HG03039 (cell line): ENCODE measurements at regions not wholly inside any gene's neighbourhood (a gene's known extent, or its start where the extent isn't known, plus 50 kb on each side); places are given as distances from the start of the nearest gene placed in this dataset.

Source experiments
- ATAC-seq: cut with Tn5 transposase; IDR thresholded peaks from one replicate; pipeline ENCODE4 v1.9.1; 2021; ENCODE audit warnings: mild to moderate bottlenecking, moderate library complexity; ENCODE audit not compliant: unreplicated experiment

DNA sequence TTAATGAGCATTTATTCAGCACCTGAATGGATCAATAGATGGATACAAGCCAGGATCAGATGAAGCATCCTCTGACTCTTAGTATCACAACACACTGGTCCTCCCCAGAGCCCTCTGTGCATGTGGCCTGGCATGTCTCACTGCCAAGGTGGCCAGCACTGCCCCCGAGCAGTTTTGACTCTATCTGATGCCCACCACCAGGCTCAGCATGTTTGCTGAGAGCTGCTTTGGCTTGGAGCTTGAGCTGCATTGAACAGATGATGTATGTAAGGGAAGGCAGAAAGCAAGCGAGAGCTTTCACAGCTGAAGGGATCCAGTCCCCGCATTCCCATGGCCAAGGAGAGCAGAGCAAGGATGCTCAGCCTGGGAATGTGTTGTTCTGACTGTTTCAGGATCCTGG, 320.3 kb downstream of the BUD13 start:
- no peak for ATAC-seq

DNA sequence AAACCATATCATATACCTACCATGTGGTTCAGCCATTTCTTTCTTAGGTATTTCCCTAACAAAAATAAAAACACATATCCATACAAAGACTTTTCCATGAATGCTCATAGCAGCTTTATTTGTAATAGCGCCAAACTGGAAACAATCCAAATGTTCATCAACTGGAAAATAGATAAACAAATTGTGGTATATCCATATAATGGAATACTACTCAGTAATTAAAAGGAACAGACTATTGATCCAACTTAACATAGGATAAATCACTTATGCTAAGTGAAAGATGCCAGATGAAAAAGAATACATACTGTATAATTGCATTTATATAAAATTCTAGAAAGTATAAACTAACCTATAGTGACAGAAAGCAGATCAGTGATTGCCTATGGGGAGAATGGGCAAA, 323.3 kb downstream of the BUD13 start:
- no peak for ATAC-seq

DNA sequence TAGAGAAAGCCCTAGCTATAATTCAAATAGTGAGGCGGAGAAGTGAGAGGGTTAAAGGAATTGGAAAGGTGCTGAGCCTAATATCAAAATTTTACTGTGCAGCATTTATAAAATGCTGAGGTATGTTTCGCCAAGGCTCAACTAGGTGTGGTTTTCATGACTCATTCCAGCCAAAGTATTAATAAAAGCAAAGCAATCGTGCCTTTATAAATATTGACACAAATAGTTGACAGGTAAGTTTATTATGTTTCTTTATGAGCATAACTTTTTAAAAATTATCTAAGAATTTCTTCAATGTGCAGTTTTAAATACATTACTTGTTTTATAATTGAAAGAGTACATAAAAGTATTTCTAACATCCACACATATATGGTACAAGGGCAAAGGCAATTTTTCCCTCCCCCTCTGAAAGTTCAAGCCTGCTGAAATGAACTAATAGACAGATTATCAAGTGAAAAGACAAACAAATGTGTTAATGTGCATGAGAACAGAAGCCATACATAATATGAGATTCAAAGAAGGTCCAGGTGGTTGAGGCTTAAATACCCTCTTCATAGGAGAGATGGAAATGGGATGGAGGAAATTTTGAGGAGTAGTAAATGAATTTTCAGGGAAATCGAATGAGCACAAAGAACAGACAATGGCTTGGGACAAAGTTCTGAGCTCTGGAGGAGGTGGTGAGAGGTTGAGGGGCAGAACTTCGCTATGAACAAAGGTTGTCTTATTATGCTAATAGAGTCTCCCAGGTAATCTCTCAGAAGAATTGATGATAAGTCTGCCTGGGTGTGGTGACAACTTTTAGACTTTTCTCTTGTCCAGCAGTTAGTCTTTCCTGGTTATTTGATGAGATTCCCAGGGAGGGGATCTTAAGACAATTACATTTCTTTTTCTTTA, 326.5 kb downstream of the BUD13 start:
- ATAC-seq = no peak

DNA sequence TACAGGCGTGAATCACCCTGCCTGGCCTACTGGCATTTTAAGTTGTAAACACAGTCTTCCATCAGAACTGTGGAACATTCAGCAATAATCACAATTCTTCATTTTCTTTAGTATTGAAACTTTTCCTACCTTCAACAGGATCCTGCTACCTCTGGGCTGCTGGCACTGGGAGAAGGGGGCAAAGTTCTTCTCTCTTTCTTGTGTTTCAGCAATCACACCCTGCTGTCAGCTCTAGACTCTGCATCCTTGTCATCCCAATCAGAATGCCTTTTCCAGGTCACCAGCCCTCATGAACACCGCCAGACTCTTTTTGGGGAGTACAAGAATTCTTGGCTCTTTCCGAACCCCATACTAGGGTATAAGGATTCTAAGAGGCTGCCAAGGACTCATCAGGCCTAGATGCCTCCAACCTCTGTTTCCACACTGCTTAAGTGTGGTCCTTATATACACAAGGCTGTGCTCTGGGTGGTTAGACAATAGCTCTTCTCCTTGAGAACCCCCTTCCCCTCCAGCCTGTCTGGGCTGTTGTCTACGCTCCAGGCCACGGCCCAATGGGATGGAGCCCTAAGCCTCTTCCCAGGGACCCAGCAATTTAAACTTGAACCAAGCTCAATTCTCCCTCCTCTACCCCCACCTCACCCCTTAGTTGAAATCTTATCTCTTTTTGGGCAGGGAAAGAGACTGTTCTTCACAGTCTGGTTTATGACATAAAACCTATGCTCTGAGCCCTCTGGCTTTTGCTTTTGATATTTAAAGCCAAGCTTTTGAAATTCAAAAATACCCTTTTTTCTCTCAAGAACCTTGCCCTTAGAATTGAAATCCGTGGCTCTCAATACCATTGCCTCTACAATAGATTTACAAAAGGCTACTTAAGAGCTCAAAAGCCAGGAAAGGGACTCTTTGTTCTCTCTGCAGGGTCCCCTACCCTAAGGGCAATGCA, 327.4 kb downstream of the BUD13 start:
- ATAC-seq = no peak

DNA sequence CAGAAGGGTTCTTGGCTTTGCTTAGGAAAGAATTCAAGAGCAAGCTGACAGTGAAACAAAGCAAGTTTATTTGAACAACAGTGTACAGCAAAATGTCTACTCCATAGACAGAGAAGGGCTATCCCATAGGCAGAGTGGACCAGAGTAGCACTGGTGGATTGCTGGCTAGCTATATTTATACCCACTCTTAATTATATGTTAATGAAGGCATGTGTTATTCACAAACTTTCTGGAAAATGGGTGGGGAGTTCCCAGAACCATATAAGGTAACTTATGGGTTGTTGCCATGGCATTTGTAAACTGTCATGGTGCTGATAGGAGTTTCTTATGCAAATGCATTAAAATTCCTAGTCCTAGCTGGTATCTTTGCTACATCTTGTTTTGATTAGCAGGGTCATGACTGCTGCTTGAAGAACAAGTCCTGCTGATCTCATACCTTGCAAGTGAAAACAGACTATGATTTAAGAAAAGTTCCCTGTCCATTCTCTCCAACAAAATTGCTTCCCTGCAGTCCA, 330.5 kb downstream of the BUD13 start:
- no peak for ATAC-seq

DNA sequence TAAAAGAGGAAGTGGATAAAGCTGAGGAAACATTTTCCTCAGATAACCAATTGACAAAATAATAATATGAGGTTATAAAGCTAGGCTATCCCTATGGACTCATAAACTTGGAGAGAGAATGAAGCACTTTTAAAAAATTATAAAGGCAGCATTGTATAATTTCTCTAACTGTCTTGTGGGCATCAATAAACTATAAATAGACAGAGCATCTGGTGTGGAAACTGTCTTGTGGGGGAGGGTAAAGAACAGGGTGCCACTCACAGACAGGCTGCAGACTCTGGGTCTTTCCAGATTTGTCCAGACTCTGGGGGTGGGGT, 333.5 kb downstream of the BUD13 start:
- no peak for ATAC-seq

DNA sequence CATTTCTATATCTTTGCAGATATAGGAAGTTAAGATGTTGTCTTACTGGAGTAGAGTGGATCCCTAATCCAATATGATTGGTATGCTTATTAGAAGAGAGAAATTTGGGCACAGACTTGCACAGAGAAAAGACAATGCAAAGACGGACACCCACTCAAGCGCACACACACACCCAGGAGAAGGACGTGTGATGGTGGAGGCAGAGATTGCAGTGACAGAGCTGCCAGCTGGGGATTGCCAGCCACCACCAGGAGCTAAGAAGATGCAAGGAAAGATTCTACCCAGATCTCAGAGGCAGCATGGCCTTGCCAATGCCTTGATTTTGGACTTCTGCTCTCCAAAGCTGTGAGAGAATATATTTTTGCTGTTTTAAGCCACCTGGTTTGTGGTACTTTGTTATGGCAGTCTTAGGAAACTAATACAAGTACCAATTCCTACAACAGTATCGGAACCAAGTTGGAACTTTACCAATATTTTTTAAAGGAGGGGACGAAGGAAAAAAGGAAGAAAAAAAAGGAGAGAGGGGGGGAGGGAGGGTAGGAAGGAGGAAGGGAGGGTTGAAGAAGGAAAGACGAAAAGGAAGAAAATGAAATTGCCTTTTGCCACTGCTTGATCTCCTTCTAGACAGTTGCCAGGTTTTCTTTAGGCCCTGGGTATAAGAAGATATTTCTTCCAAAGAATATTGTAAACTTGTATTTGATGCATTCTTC, 334.0 kb downstream of the BUD13 start:
- no peak for ATAC-seq

DNA sequence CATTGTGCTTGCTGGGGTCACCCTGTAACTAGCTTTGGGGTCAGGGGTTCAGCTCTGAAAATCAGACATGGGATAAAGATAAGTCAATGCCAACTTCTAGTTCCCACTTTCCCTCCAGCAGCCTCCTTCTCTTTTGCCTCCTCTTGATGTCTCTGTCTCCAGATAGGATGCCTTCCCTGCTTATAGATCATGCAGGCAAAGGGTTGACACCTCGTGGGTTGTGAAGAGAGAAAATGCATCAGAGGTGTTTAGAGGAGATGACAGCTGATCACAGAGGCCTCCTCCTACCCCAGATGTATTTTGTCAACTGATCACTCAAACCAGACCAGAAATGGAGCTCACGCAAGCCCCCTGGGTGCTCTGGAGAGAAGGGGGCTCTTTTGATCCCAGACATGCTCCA, 337.8 kb downstream of the BUD13 start:
- ATAC-seq = no peak

DNA sequence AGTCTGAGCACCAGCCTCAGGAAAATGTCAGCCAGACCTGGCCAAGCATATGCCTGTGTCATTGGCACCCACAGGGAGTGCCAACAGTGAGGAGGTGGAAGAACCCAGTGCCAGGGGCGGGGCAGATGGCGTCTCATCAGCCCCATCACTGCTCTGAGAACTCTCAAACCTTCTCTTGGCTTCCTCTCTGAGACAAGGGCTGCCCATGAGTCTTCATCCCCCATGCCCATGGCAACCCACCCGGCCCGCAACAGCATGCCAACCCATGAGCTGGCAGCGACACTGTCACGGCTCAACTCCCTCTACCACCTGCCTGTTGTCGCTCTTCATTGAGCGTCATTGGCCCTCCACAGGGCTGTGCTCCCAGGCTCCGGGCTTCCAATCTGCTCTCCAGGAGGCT, 340.5 kb downstream of the BUD13 start:
- ATAC-seq = no peak

DNA sequence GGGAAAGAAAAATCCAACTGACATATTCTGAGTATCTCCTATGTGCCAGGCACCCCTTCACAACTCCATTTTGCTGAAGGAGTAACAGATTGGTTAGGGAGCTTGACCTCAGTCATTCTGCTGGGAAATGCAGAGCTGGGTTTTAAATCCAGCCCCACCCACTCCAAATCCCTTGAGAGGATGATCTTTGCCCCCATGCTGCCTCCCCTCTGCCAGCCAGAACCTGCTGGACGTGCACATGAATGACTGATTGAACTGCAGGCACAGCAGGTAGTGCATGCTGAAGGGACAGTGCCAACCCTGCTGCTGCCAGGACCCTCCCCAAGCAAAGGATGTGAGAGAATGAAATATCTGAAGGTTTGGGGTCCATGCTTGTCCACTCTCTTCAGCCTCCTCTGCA, 340.9 kb downstream of the BUD13 start:
- no peak for ATAC-seq

DNA sequence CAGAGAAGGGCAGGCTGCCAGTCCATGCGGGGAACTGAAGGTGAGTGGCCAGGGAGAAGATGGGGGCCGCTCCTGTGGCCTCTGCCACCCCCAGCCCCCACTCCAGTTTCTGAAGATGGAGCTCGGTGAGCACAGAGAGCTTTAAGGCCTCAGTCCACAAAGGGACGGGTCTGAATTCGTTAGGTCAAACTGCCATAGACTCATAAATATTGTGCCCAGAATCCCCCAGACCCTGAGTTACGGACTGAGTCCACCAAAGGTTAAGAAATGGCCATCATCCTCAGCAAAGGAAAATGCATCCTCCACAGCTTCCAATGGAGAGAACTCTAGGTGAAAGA, 344.2 kb downstream of the BUD13 start:
- ATAC-seq = no peak

DNA sequence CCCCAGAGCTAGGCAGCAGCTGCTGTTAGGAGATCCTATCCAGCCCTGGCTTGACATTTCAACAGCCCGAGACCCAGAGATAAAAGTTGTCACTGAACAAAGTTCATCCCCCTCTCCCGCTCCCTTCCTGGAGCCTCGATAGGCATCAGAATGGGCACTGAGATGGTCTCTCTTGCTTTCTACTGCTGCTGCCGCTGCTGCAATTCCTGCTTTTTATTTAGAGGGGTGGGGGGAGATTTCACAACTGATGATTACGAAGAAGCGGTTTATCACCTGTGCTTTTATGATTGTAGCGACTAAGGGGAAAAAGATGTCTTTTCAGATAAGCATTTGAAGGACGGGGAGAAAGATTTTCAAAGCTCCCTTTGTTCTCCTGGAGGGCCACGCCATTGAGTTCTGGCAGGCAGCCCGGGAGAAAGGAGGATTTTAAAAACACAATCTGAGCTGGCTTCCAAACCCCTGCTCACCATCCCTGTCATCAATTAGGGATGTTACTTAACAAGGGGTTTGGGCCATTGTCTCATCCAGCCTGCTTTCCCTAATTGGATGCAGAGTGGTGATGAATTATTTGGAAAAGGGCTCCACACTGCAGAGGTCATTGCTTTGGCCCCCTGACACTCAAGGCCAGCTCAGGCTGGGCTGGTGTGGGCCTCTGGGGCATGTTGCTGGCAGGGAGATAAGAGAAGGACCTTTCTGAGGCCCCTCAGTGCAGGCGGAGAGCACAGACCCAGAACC, 344.7 kb downstream of the BUD13 start:
- ATAC-seq = no peak

DNA sequence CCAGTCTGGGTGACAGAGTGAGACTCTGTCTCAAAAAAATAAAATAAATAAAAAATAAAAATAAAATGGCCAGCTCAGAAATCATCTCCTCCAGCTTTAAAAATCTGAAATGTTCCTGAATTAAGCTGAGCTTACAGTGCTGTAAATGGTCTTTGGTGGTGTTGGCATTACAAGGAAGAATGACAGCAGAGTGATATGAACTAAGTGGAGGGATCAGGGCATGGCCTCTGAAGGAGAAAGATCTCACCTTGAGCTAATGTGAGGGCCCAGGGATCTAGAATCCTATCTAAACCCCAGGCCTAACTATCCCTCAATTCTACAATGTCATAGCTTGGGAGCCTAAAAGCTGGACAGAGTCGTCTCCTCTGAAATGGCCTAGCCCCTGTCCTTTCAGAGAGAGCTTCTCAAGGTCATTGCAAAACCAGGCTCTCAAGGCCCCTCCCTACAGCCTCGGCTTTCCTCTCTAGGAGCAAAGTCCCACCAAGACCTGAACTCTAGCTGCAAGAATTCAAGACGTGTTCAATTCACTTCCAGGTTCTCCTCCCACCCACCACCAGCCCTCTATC, 345.4 kb downstream of the BUD13 start:
- ATAC-seq = no peak

DNA sequence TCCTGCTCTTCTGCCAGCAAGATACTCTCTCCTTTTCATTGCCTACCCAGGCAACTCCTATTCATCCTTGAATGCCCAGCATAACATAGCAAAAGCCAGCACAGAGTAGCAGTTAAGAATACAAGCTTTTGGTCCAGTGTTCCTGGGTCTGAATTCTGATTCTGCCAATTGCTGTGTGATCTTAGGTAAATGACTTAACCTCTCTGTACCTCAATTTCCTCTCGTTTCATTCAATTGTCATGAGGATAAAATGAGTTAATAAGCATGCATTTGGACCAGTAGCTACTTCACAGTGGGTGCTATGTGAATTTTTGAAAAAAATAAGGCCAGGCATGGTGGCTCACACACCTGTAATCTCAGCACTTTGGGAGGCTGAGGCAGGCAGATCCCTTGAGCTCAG, 346.0 kb downstream of the BUD13 start:
- no peak for ATAC-seq

DNA sequence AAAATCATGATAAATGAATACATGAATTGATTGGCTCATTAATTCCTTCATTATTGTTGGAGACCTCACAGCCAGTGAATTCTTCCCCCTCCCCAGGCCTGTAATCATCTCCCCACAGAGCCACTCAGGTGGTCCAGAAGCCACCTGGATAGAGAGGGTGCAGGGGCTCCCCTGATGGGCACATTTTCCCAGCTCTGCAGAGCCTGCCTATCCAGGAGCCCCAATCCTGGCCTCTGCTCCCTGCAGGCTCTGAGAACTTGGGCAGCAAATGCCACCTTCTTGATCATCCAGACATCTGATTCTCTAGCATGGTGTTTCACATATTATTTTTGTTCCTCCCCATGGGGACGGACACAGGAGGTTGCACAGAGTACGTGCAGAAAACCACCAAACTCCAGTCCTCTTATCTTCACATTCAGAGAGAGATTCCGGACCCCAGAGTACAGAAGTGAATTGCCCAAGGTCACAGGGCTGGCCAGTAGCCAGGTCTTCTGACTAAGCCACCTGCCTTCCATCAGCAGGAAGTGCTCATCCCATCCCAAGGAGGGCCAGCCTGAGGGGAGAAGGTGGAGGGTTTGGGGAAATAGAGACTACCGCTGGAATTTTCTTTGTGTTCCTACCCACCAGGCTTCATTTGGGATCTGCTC, 348.0 kb downstream of the BUD13 start:
- no peak for ATAC-seq

DNA sequence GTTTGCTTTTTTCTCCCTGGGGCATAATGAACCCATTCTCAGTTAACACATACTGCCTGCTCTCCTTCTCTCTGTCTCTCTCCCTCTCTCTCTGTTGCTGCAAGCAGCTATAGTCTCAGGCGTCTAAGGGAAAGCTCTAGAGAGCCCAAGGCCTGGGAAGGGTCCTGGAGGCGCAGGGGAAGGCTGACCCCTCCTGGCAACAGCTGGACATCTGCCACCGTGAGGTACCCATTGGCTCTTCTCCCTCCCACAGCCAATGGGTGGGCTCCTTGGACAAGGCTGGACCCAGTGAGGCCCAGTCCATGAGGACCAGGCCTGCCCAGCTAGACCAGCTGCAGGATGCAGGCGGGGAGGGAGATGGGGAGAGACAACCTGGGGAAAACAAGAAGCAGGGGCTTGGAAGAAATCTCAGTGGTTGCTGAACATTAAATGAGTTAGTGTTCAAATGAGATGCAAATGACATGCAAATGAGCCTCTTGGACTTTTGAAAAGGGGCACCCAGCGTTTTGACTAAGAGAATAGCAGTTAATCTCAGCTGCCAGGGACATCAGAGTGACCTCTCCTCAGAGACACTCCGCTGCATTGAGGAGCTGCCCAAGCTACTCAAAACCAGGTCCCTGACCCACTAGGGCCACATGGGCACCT, 349.7 kb downstream of the BUD13 start:
- no peak for ATAC-seq

DNA sequence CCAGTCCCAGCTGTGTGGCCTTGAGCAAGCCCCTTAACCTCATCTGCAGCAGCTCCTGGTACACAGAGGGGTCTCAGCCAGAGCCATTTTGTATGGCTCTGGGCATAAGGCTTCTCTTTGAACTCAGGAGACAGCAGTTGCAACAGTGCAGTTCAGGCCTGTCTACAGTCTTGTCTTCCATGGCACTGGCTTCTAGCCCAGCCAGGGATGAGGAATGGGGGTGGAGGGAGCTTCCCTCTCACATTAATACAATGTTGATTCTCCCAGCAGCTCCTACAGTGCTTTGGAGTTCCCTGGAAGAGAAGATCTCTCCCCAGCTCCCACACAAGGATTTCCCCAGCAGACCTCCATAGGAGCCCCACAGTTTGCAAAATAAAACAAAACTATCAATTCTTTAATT, 350.2 kb downstream of the BUD13 start:
- no peak for ATAC-seq

DNA sequence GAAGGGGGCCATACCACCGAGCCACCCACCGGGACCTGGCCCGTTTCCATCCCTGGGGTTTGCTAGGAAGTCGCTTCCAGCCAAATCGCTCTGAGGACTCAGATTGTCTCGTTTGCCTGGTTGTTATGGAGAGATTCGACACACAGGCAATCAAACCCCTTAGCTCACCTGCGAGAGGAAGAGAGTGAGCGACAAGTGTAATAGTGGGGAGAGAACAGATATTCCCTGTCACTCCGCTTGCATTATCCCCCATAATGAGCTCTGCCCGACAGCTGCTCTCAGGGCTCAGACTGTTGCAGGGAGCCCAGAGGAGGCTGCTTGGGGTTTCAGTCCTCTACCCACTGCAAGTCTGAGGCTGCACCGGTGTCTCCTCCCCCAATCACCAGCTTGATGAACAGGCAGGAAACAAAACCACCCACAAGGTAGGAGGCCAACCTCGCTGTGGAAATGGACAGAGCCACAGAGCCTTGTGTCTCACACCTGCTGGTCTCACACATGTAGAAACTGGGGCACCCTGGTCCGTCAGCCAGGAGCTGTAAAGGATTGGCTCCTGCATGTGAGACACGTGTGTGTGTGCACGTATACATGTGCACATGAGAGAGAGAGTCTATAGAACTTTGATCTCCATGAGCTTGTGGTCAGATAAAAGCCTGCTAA, 351.1 kb downstream of the BUD13 start:
- no peak for ATAC-seq
